ENCODE measurements at regions not wholly inside any gene's neighbourhood (a gene's known extent, or its start where the extent isn't known, plus 50 kb on each side); places are given as distances from the start of the nearest gene placed in this dataset.
A peak's percentile ranks its signal among the peaks of the same experiment; 100 is the strongest.
"Not testable (repeated sequence)": the region's sequence is repeated elsewhere in the genome, so short reads cannot be mapped to it uniquely, and the experiment has no call there.

DNA sequence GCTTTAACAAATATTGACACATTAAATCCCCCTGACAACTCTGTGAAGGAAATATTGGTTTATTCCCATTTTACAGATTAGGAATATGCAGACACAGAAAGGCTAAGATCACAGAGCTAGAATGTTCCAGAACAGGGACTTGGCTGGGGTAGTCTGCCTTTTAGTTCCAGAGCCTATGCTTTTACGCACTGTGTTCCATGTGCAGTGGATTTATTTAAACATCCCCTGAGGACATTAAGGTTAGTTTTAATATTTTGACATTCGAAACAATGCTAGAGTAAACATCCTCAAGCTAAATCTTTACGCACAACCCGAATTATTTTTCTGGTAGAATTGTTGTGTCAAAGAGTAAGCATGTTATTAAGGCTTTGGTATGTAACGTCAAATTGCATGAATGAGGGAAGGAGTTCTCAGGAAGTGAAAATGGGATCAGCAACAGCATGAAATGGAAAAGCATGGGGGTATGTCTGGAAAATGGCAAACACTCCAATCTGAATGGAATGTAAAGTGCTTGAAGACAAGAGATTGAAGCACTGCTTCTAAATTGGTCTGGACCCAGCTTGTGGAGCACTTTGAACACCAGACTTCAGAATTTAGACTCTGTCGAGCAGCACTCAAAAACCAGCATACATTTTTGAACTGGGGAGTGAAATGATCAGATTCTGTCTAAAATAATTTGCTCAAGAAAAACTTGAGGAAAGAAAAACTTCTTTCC is 429.9 kb downstream of the CD83 start:
- DNase-seq (ENCODE audit: low read depth in 2 of 2): no peak
- TF ChIP-seq CTCF (IDR thresholded peaks at IDR 0.05; ENCODE audit: low read depth, low read length): no peak
- no peak overlapping the region for H3K4me3 ChIP-seq (replicated peaks in 1 of 2; ENCODE audit: low read depth in 2 of 2, low read length in 2 of 2)

- no peak for DNase-seq (ENCODE audit: low read depth in 2 of 2)
- TF ChIP-seq CTCF (IDR thresholded peaks at IDR 0.05; ENCODE audit: low read depth, low read length): no peak
- no peak overlapping the region for H3K4me3 ChIP-seq (replicated peaks in 1 of 2; ENCODE audit: low read depth in 2 of 2, low read length in 2 of 2)
These were observed 431.8 kb downstream of the CD83 start for GRCh38 chr6:14549304-14549770.

DNA sequence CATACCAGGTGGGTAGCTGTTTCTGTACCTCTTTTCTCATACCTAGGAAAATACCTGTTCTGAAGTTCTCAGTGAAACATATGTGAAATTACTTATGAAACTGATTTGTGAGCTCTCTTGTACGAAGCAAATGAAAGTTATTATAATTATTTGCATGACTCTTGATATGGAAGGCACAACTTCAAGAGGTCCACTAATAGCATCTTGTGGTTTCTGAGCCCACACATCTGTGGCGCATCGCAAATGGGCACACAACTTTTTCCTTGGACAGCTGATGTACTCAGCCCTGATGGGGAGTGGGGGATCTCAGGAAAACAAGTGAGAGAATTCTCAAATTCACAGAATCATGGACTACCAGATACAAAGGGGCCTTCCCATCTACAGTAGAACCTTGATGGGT is 432.3 kb downstream of the CD83 start:
- no peak for TF ChIP-seq CTCF (IDR thresholded peaks at IDR 0.05; ENCODE audit: low read depth, low read length)
- no peak overlapping the region for H3K4me3 ChIP-seq (replicated peaks in 1 of 2; ENCODE audit: low read depth in 2 of 2, low read length in 2 of 2)
- no peak for DNase-seq (ENCODE audit: low read depth in 2 of 2)

GRCh38 chr6:14550410-14550809 is 432.8 kb downstream of the CD83 start:
- H3K4me3 ChIP-seq (replicated peaks in 1 of 2; ENCODE audit: low read depth in 2 of 2, low read length in 2 of 2): no peak overlapping the region
- DNase-seq (ENCODE audit: low read depth in 2 of 2): no peak
- TF ChIP-seq CTCF (IDR thresholded peaks at IDR 0.05; ENCODE audit: low read depth, low read length): no peak

DNA sequence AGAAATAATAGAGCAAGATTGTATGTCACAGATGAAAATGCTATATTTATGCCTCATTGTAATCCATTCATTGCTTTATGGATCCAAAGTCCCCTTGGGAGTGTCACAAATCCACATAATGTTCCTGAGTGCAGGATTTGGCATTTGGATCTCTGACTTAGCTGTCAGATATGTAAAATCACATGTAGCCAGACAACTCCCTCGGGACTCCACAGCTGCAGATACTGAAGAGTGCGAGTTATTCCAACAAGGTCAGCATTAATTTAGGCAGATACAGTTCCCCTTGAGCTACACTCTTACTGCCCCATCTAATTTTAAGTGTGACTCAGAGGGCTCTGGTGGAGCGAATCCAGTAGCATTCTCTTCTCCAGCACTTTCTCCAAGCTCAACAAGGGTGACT is 433.2 kb downstream of the CD83 start:
- DNase-seq (ENCODE audit: low read depth in 2 of 2): peak; percentile 35 to 45
- H3K4me3 ChIP-seq (replicated peaks in 1 of 2; ENCODE audit: low read depth in 2 of 2, low read length in 2 of 2): no peak overlapping the region
- no peak for TF ChIP-seq CTCF (IDR thresholded peaks at IDR 0.05; ENCODE audit: low read depth, low read length)

DNA sequence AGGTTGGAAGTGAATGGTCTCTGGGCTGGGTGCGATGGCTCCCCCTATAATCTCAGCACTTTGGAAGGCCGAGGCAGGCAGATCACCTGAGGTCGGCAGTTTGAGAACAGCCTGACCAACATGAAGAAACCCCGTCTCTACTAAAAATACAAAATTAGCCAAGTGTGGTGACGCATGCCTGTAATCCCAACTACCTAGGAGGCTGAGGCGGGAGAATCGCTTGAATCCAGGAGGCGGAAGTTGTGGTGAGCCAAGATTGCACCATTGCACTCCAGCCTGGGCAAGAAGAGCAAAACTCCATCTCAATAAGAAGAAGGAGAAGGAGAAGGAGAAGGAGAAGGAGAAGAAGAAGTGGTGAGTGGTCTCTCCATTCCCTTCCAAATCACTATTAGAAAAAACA is 434.0 kb downstream of the CD83 start:
- not testable (repeated sequence) for H3K4me3 ChIP-seq (replicated peaks in 1 of 2; ENCODE audit: low read depth in 2 of 2, low read length in 2 of 2); DNase-seq (ENCODE audit: low read depth in 2 of 2)

DNA sequence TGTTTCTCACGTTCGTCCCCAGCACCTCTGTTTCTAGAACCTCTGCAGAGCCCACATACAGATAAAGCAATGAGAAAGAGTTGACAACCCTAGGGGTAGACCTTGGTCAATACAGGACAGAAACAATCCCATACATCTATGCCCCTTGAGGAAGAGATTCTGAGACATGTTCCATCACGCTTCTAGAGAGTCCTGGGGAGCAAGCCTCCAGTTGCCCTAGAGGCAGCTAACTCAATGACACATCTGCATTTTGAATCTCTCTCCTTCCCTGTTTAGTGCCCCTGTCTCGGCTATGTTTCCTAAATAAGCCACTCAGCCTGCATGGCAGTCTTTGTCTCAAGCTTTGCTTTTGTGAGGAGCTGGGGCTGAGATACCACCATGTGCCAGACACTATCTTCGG is 435.3 kb downstream of the CD83 start:
- no peak overlapping the region for H3K4me3 ChIP-seq (replicated peaks in 1 of 2; ENCODE audit: low read depth in 2 of 2, low read length in 2 of 2)
- DNase-seq (ENCODE audit: low read depth in 2 of 2): no peak
- TF ChIP-seq CTCF (IDR thresholded peaks at IDR 0.05; ENCODE audit: low read depth, low read length): no peak
